Activated CD8-positive, alpha-beta T cell treated with anti-CD3 and anti-CD28 coated beads for 36 hours (primary cell): ENCODE measurements at regions not wholly inside any gene's neighbourhood (a gene's known extent, or its start where the extent isn't known, plus 50 kb on each side); places are given as distances from the start of the nearest gene placed in this dataset.
"Not testable (repeated sequence)": the region's sequence is repeated elsewhere in the genome, so short reads cannot be mapped to it uniquely, and the experiment has no call there.

Source experiments
- ATAC-seq: fragments of 200-7000 bp; cut with Tn5 transposase; one replicate; pipeline ENCODE4 v1.10.0; 2021; ENCODE audit warnings: mild to moderate bottlenecking, moderate library complexity
- CTCF ChIA-PET: fragments of 350-600 bp; sonication (Branson Sonifier 250); formaldehyde crosslinking; loops from one replicate; lab custom pipeline; 2021; ENCODE audit warnings: antibody characterized with exemption; lab: Charles Lee
- POLR2A ChIA-PET: fragments of 350-600 bp; sonication (Branson Sonifier 250); formaldehyde crosslinking; loops from one replicate; lab custom pipeline; 2021; ENCODE audit warnings: antibody characterized with exemption; lab: Charles Lee
- DNase-seq: peaks from one replicate; pipeline ENCODE4 v3.0.0-alpha.2; 2020
- H3K27ac Mint-ChIP-seq: one replicate; pipeline ENCODE4 v1.8.0; 2021; ENCODE audit warnings: mild to moderate bottlenecking, mixed read lengths
- H3K27me3 Mint-ChIP-seq: one replicate; pipeline ENCODE4 v1.8.0; 2021; ENCODE audit warnings: mixed read lengths
- H3K36me3 Mint-ChIP-seq: one replicate; pipeline ENCODE4 v1.8.0; 2021; ENCODE audit warnings: low read depth, mixed read lengths
- H3K4me1 Mint-ChIP-seq: one replicate; pipeline ENCODE4 v1.8.0; 2021; ENCODE audit warnings: low read depth, mixed read lengths
- H3K4me3 Mint-ChIP-seq: one replicate; pipeline ENCODE4 v1.8.0; 2021; ENCODE audit warnings: mild to moderate bottlenecking, moderate library complexity, mixed read lengths
- H3K9me3 Mint-ChIP-seq: one replicate; pipeline ENCODE4 v1.8.0; 2021; ENCODE audit warnings: mixed read lengths
- CTCF ChIP-seq: fragments of 200-600 bp; IDR thresholded peaks from one replicate; pipeline ENCODE4 v1.8.0; 2022; ENCODE audit warnings: antibody characterized with exemption, mild to moderate bottlenecking
- intact Hi-C: fragments of 100-400 bp; cut with micrococcal nuclease; formaldehyde crosslinking; loops from one replicate; pipeline ENCODE4 v1.10.0; 2022

GRCh38 chr16:66023481-66023880 lies 343.0 kb upstream of the CDH5 start:
- ChIA-PET CTCF (no interaction called here), POLR2A (no interaction called here)
- Mint-ChIP-seq H3K4me1 (no peaks in the 10 kb centered on the region), H3K27ac (no peak overlapping the region), H3K9me3 (peaks cover 6% of the 10 kb centered on the region), H3K4me3 (no peak overlapping the region), H3K27me3 (no peaks in the 10 kb centered on the region), H3K36me3 (no peaks in the 10 kb centered on the region)
- DNase-seq (no peak), ATAC-seq (no peak)
- intact Hi-C loops = no loop called here
- TF ChIP-seq CTCF = no peak

GRCh38 chr16:66020642-66021041 lies 345.8 kb upstream of the CDH5 start:
- POLR2A ChIA-PET = no interaction called here
- ATAC-seq = peak; percentile 60
- TF ChIP-seq CTCF = no peak

GRCh38 chr16:66020046-66020445 lies 346.4 kb upstream of the CDH5 start:
- Mint-ChIP-seq H3K36me3 (no peaks in the 10 kb centered on the region), H3K4me1 (no peaks in the 10 kb centered on the region), H3K4me3 (no peak overlapping the region), H3K27me3 (no peaks in the 10 kb centered on the region), H3K9me3 (peaks cover 6% of the 10 kb centered on the region), H3K27ac (no peak overlapping the region)
- ATAC-seq (no peak), DNase-seq (no peak)
- intact Hi-C loops = no loop called here
- no peak for TF ChIP-seq CTCF
- CTCF ChIA-PET = no interaction called here
- POLR2A ChIA-PET = no interaction called here

More at GRCh38 chr16:66020642-66021041, 345.8 kb upstream of the CDH5 start:
- no peaks in the 10 kb centered on the region for H3K4me1 Mint-ChIP-seq
- no peak overlapping the region for H3K27ac Mint-ChIP-seq
- H3K9me3 Mint-ChIP-seq = peaks cover 6% of the 10 kb centered on the region
- CTCF ChIA-PET = no interaction called here
- no peak overlapping the region for H3K4me3 Mint-ChIP-seq
- peak; percentile 6 for DNase-seq
- intact Hi-C loops = no loop called here
- H3K27me3 Mint-ChIP-seq = no peaks in the 10 kb centered on the region
- H3K36me3 Mint-ChIP-seq = no peaks in the 10 kb centered on the region

- intact Hi-C loops, POLR2A ChIA-PET, ATAC-seq: not testable (repeated sequence)
Measured at GRCh38 chr16:66019502-66019901, 347.0 kb upstream of the CDH5 start.

GRCh38 chr16:66014221-66014620 lies 352.3 kb upstream of the CDH5 start:
- Mint-ChIP-seq H3K27ac (no peak overlapping the region), H3K4me3 (no peak overlapping the region), H3K9me3 (no peaks in the 10 kb centered on the region), H3K36me3 (no peaks in the 10 kb centered on the region), H3K27me3 (no peaks in the 10 kb centered on the region), H3K4me1 (no peaks in the 10 kb centered on the region)
- no peak for ATAC-seq
- ChIA-PET CTCF (no interaction called here), POLR2A (no interaction called here)
- intact Hi-C loops = no loop called here
- TF ChIP-seq CTCF = no peak
- no peak for DNase-seq

More at GRCh38 chr16:66019502-66019901, 347.0 kb upstream of the CDH5 start:
- H3K27me3 Mint-ChIP-seq, H3K4me3 Mint-ChIP-seq, DNase-seq, H3K4me1 Mint-ChIP-seq, H3K9me3 Mint-ChIP-seq, H3K27ac Mint-ChIP-seq, H3K36me3 Mint-ChIP-seq, CTCF ChIA-PET: not testable (repeated sequence)

GRCh38 chr16:66013486-66013885 lies 353.0 kb upstream of the CDH5 start:
- Mint-ChIP-seq H3K4me1 (no peaks in the 10 kb centered on the region), H3K27ac (no peak overlapping the region), H3K4me3 (no peak overlapping the region), H3K9me3 (no peaks in the 10 kb centered on the region), H3K27me3 (no peaks in the 10 kb centered on the region), H3K36me3 (no peaks in the 10 kb centered on the region)
- DNase-seq (no peak), ATAC-seq (no peak)
- POLR2A ChIA-PET = no interaction called here
- TF ChIP-seq CTCF = no peak
- CTCF ChIA-PET = no interaction called here
- intact Hi-C loops = no loop called here
